ENCODE measurements at regions not wholly inside any gene's neighbourhood (a gene's known extent, or its start where the extent isn't known, plus 50 kb on each side); places are given as distances from the start of the nearest gene placed in this dataset.

DNA sequence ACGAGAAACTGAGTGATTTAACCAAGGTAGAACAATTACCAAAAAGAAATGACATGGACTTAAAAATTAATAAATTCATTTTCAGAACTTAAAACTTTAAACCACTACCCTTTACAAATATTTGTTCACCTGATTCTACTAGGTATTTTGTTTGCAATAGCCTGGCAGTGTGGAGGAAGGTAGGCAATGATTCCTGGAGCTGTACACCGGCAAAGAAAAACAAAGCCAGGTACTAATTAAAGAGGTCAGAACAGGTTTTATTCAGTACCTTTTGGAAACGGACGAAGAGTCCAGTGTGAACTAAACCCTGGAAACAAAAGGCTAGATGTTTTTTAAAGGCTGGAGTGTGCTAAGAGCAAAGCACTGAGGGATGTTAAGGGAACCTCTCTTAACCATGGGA is 561.3 kb upstream of the FSHR start:
- no peak overlapping the region for H4K8ac ChIP-seq (replicated peaks; ENCODE audit: insufficient read length, low read depth, low read length)
- TF ChIP-seq, protein P1, sequence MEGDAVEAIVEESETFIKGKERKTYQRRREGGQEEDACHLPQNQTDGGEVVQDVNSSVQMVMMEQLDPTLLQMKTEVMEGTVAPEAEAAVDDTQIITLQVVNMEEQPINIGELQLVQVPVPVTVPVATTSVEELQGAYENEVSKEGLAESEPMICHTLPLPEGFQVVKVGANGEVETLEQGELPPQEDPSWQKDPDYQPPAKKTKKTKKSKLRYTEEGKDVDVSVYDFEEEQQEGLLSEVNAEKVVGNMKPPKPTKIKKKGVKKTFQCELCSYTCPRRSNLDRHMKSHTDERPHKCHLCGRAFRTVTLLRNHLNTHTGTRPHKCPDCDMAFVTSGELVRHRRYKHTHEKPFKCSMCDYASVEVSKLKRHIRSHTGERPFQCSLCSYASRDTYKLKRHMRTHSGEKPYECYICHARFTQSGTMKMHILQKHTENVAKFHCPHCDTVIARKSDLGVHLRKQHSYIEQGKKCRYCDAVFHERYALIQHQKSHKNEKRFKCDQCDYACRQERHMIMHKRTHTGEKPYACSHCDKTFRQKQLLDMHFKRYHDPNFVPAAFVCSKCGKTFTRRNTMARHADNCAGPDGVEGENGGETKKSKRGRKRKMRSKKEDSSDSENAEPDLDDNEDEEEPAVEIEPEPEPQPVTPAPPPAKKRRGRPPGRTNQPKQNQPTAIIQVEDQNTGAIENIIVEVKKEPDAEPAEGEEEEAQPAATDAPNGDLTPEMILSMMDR (conservative IDR thresholded peaks at IDR 0.05) = no peak
- H3K9me3 Mint-ChIP-seq = no peaks in the 10 kb centered on the region
- H3K4ac ChIP-seq (ENCODE audit: low read depth, low read length) = no peak overlapping the region
- no peak overlapping the region for H4K91ac ChIP-seq (ENCODE audit: insufficient read length, low read depth, low read length)
- no peak overlapping the region for H3K27ac ChIP-seq (ENCODE audit: insufficient read length, low read depth, low read length)
- H2BK5ac ChIP-seq (ENCODE audit: insufficient read length, low read length) = no peak overlapping the region
- H4K20me1 ChIP-seq (ENCODE audit: control insufficient read depth, insufficient read depth, insufficient read length) = no peaks in the 10 kb centered on the region
- DNase-seq = no peak
- no peaks in the 10 kb centered on the region for H3K23me2 ChIP-seq (ENCODE audit: insufficient read length, low read depth, low read length, poor library complexity, severe bottlenecking)
- no peak overlapping the region for H2BK120ac ChIP-seq (ENCODE audit: low read depth, low read length, poor library complexity, severe bottlenecking)
- H3K14ac ChIP-seq (ENCODE audit: insufficient read depth, low read length) = no peak overlapping the region
- no peak overlapping the region for H2AFZ ChIP-seq (ENCODE audit: low read length)
- no peak overlapping the region for H4K5ac ChIP-seq (ENCODE audit: insufficient read length, low read depth, low read length)
- H3K36me3 Mint-ChIP-seq (ENCODE audit: insufficient read depth in 1 of 3, low read depth in 3 of 3) = no peaks in the 10 kb centered on the region
- H3K4me3 Mint-ChIP-seq = no peak overlapping the region
- no peak overlapping the region for H2BK15ac ChIP-seq (ENCODE audit: low read depth, low read length)
- whole genome bisulfite sequencing (ENCODE audit: extremely low coverage, insufficient read length, low lambda C conversion rate) = no CpG with 5 or more reads among the region's 4 CpGs
- H3K27me3 Mint-ChIP-seq (ENCODE audit: low read depth) = no peaks in the 10 kb centered on the region; the same call in 1 of the 2 replicates
- no peaks in the 10 kb centered on the region for H3K4me1 ChIP-seq (ENCODE audit: insufficient read depth, low read length)
- no peak overlapping the region for H3T11ph ChIP-seq (ENCODE audit: low read length)
- no peak overlapping the region for H3K4me2 ChIP-seq (ENCODE audit: insufficient read depth, insufficient read length, low read length)
- no peaks in the 10 kb centered on the region for H3K79me2 ChIP-seq (ENCODE audit: insufficient read depth, low read length)
- H3K9ac ChIP-seq (ENCODE audit: extremely low read depth, insufficient read length, low read length) = no peak overlapping the region
- no peak overlapping the region for H2BK12ac ChIP-seq (ENCODE audit: insufficient read length, low read depth, low read length)
- no peak overlapping the region for H2AK5ac ChIP-seq (ENCODE audit: insufficient read length, low read length)
- no peak overlapping the region for H3K18ac ChIP-seq (ENCODE audit: insufficient read length, low read depth, low read length)
- no peaks in the 10 kb centered on the region for H3K79me1 ChIP-seq (ENCODE audit: insufficient read depth, low read depth, low read length, poor library complexity, severe bottlenecking)
- no peak overlapping the region for H2BK20ac ChIP-seq (ENCODE audit: low read depth, low read length, poor library complexity, severe bottlenecking)
- H3K27me3 ChIP-seq (ENCODE audit: insufficient read depth, low read length) = no peaks in the 10 kb centered on the region
- no peak overlapping the region for H3K23ac ChIP-seq (ENCODE audit: insufficient read length, low read depth, low read length)
- no peaks in the 10 kb centered on the region for H3K9me3 ChIP-seq (ENCODE audit: control insufficient read depth, low read depth, low read length)
- H3K4me1 Mint-ChIP-seq = no peaks in the 10 kb centered on the region
- H3K27ac Mint-ChIP-seq = no peak overlapping the region
- H3K56ac ChIP-seq (ENCODE audit: insufficient read length, low read depth, low read length) = no peak overlapping the region
